IMR-90 (cell line): ENCODE measurements at regions not wholly inside any gene's neighbourhood (a gene's known extent, or its start where the extent isn't known, plus 50 kb on each side); places are given as distances from the start of the nearest gene placed in this dataset.

Experiments used
- ATAC-seq: fragments of 200-7000 bp; cut with Tn5 transposase; 2 replicates; pipeline ENCODE4 v1.9.1; 2020; ENCODE audit warnings: low read depth, mild to moderate bottlenecking, moderate library complexity
- BruUV-seq: library from RNA; stranded (reverse); fragments of 400-500 nt; replicated peaks from 2 replicates; lab custom pipeline; 2021; lab: Mats Ljungman, UMichigan
- CTCF ChIA-PET: fragments of 300-600 bp; formaldehyde crosslinking; extraction: SDS; loops from one replicate; lab custom pipeline; 2021; ENCODE audit warnings: antibody characterized with exemption; lab: Yijun Ruan, JAX
- POLR2A ChIA-PET: fragments of 300-600 bp; sonication (Branson Sonifier 250); formaldehyde crosslinking; loops from one replicate; lab custom pipeline; 2022; ENCODE audit warnings: antibody characterized with exemption; ENCODE audit not compliant: unreplicated experiment; lab: Charles Lee
- DNase-seq: peaks from one replicate; pipeline ENCODE4 v3.0.0; 2013
- H2AFZ ChIP-seq: replicated peaks from 2 replicates; pipeline ENCODE3; 2013; ENCODE audit warnings: low read length, mild to moderate bottlenecking; ENCODE audit not compliant: poor library complexity
- H2AK5ac ChIP-seq: 2 replicates; pipeline ENCODE4 v1.6.1; 2013; ENCODE audit warnings: low read depth, low read length, inconsistent platforms
- H2AK9ac ChIP-seq: replicated peaks from 2 replicates; pipeline ENCODE3; 2013; ENCODE audit warnings: mild to moderate bottlenecking, low read depth, low read length, moderate library complexity; ENCODE audit not compliant: poor library complexity
- H2BK120ac ChIP-seq: 2 replicates; pipeline ENCODE4 v1.6.1; 2013; ENCODE audit warnings: low read depth, low read length, inconsistent platforms
- H2BK15ac ChIP-seq: 3 replicates; pipeline ENCODE4 v1.6.1; 2013; ENCODE audit warnings: low read depth, low read length, inconsistent platforms
- H2BK20ac ChIP-seq: 2 replicates; pipeline ENCODE4 v1.6.1; 2013; ENCODE audit warnings: low read depth, mild to moderate bottlenecking, inconsistent platforms, low read length, moderate library complexity
- H2BK5ac ChIP-seq: 2 replicates; pipeline ENCODE4 v1.6.1; 2013; ENCODE audit warnings: mild to moderate bottlenecking, low read depth, low read length, inconsistent platforms; ENCODE audit not compliant: poor library complexity, severe bottlenecking
- H3K14ac ChIP-seq: replicated peaks from 2 replicates; pipeline ENCODE4 v1.6.1; 2013; ENCODE audit warnings: low read depth, low read length, inconsistent platforms
- H3K18ac ChIP-seq: 2 replicates; pipeline ENCODE4 v1.6.1; 2013; ENCODE audit warnings: low read depth, low read length, control low read depth
- H3K23ac ChIP-seq: 2 replicates; pipeline ENCODE4 v1.6.1; 2013; ENCODE audit warnings: low read depth, low read length, inconsistent platforms
- H3K27ac ChIP-seq: 2 replicates; pipeline ENCODE4 v1.5.1; 2013; ENCODE audit warnings: mild to moderate bottlenecking, control low read depth, low read length; ENCODE audit not compliant: insufficient read depth
- H3K27me3 ChIP-seq: 2 replicates; pipeline ENCODE4 v1.6.1; 2013; ENCODE audit warnings: low read length; ENCODE audit not compliant: control insufficient read depth, insufficient read depth
- H3K36me3 ChIP-seq: 2 replicates; pipeline ENCODE4 v1.6.1; 2013; ENCODE audit warnings: low read length, mixed read lengths; ENCODE audit not compliant: control insufficient read depth, insufficient read depth
- H3K4ac ChIP-seq: 2 replicates; pipeline ENCODE4 v1.6.1; 2013; ENCODE audit warnings: low read depth, low read length, inconsistent platforms
- H3K4me1 ChIP-seq: 2 replicates; pipeline ENCODE4 v1.6.1; 2013; ENCODE audit warnings: low read length, mixed read lengths; ENCODE audit not compliant: control insufficient read depth, insufficient read depth
- H3K4me2 ChIP-seq: 2 replicates; pipeline ENCODE4 v1.6.1; 2013; ENCODE audit warnings: low read depth, mild to moderate bottlenecking, control low read depth, low read length, moderate library complexity
- H3K4me3 ChIP-seq: 2 replicates; pipeline ENCODE4 v1.5.1; 2013; ENCODE audit warnings: low read depth, mild to moderate bottlenecking, control low read depth, low read length, moderate library complexity; ENCODE audit not compliant: insufficient read depth
- H3K56ac ChIP-seq: 2 replicates; pipeline ENCODE4 v1.6.1; 2013; ENCODE audit warnings: low read length, inconsistent platforms; ENCODE audit not compliant: insufficient read depth; ENCODE audit errors: extremely low read depth
- H3K79me1 ChIP-seq, 2 experiments: 2 replicates each; pipeline ENCODE4 v1.6.1; 2013; ENCODE audit warnings: low read length in 2 of 2, inconsistent platforms in 1 of 2, low read depth in 1 of 2
- H3K9ac ChIP-seq: 2 replicates; pipeline ENCODE4 v1.6.1; 2013; ENCODE audit warnings: low read depth, low read length, control low read depth
- H3K9me1 ChIP-seq: 2 replicates; pipeline ENCODE4 v1.6.1; 2013; ENCODE audit warnings: low read length, inconsistent platforms; ENCODE audit not compliant: insufficient read depth
- H3K9me3 ChIP-seq: 2 replicates; pipeline ENCODE4 v1.6.1; 2013; ENCODE audit warnings: low read length; ENCODE audit not compliant: control insufficient read depth, insufficient read depth
- H4K20me1 ChIP-seq: 2 replicates; pipeline ENCODE4 v1.6.1; 2013; ENCODE audit warnings: low read length, inconsistent platforms; ENCODE audit not compliant: insufficient read depth
- H4K5ac ChIP-seq: 2 replicates; pipeline ENCODE4 v1.6.1; 2013; ENCODE audit warnings: mild to moderate bottlenecking, low read depth, low read length, control low read depth
- H4K8ac ChIP-seq, 2 experiments: 2 replicates each; pipeline ENCODE4 v1.6.1; 2013; ENCODE audit warnings: low read depth in 2 of 2, low read length in 2 of 2, control low read depth in 1 of 2, inconsistent platforms in 1 of 2
- H4K91ac ChIP-seq: 2 replicates; pipeline ENCODE4 v1.6.1; 2013; ENCODE audit warnings: low read depth, low read length, inconsistent platforms; ENCODE audit not compliant: insufficient read depth
- BHLHE40 ChIP-seq: fragments of 150-350 bp; IDR thresholded peaks from 2 replicates; pipeline ENCODE4 v1.6.1; 2016; ENCODE audit warnings: mild to moderate bottlenecking, low read depth, low read length
- CHD1 ChIP-seq: IDR thresholded peaks from 2 replicates; pipeline ENCODE4 v1.6.1; 2012; ENCODE audit warnings: low read depth, low read length, improper control_type of control experiment
- MAFK ChIP-seq: IDR thresholded peaks from 2 replicates; pipeline ENCODE4 v1.6.1; 2012; ENCODE audit warnings: low read depth, low read length, improper control_type of control experiment
- MAZ ChIP-seq: IDR thresholded peaks from 2 replicates; pipeline ENCODE4 v1.6.1; 2012; ENCODE audit warnings: low read depth, mild to moderate bottlenecking, low read length, improper control_type of control experiment, moderate library complexity, borderline replicate concordance
- NFE2L2 ChIP-seq: fragments of 150-350 bp; IDR thresholded peaks from 2 replicates; pipeline ENCODE4 v1.6.1; 2016; ENCODE audit warnings: low read depth, mild to moderate bottlenecking, low read length
- POLR2A ChIP-seq: IDR thresholded peaks from 2 replicates; pipeline ENCODE4 v1.6.1; 2012; ENCODE audit warnings: mild to moderate bottlenecking, low read depth, low read length
- RAD21 ChIP-seq: IDR thresholded peaks from 2 replicates; pipeline ENCODE4 v1.6.1; 2012; ENCODE audit warnings: low read length, improper control_type of control experiment
- RCOR1 ChIP-seq: IDR thresholded peaks from 2 replicates; pipeline ENCODE4 v1.6.1; 2012; ENCODE audit warnings: mild to moderate bottlenecking, low read length, improper control_type of control experiment; ENCODE audit not compliant: insufficient replicate concordance
- SMC3 ChIP-seq: fragments of 150-350 bp; IDR thresholded peaks from 2 replicates; pipeline ENCODE4 v1.6.1; 2016; ENCODE audit warnings: low read depth, mild to moderate bottlenecking, antibody characterized with exemption, low read length, moderate library complexity
- WGBS, 2 experiments: methylation state at CpG; one replicate each; pipeline versions ENCODE4 v1.1.5 to v1.1.7; 2013; ENCODE audit warnings: missing lambda C conversion rate in 2 of 2; ENCODE audit not compliant: insufficient read length in 1 of 2; ENCODE audit errors: extremely low coverage in 2 of 2; 5-methylcytosine and 5-hydroxymethylcytosine counted together
- dilution Hi-C: fragments of 300-500 bp; cut with HindIII; formaldehyde crosslinking; loops from one replicate; pipeline ENCODE4 v1.14.3; 2018; ENCODE audit warnings: low sequenced_read_pairs; ENCODE audit not compliant: unreplicated experiment
- in situ Hi-C: fragments of 300-500 bp; cut with MboI; formaldehyde crosslinking; loops from 3 replicates; pipeline ENCODE4 v1.14.3; 2019; ENCODE audit warnings: low sequenced_read_pairs, inconsistent platforms, mixed read lengths
- intact Hi-C: fragments of 100-400 bp; cut with micrococcal nuclease; formaldehyde crosslinking; loops from 2 replicates; pipeline ENCODE4 v1.10.0; 2022
- TF ChIP-seq, protein P1 (sequence below): conservative IDR thresholded peaks from 2 replicates; pipeline ENCODE4 v1.5.1; 2012; ENCODE audit warnings: mild to moderate bottlenecking, low read depth, low read length, improper control_type of control experiment
- TF ChIP-seq, protein P2 (sequence below): fragments of 150-350 bp; IDR thresholded peaks from 2 replicates; pipeline ENCODE4 v1.6.1; 2017; ENCODE audit warnings: mild to moderate bottlenecking, antibody characterized with exemption, low read length, low read depth

GRCh38 chr3:110710603-110711002 is 361.0 kb upstream of the NECTIN3 start:
- in situ Hi-C loops = no loop called here

More at GRCh38 chr3:110710603-110711002, 361.0 kb upstream of the NECTIN3 start:
- H2BK15ac ChIP-seq = no peak overlapping the region
- no peak overlapping the region for H3K4me3 ChIP-seq
- no CpG with 5 or more reads among the region's 1 CpG for WGBS, 2 experiments
- H3K9me3 ChIP-seq = no peaks in the 10 kb centered on the region
- no peak overlapping the region for H2BK20ac ChIP-seq
- no TSS peak for BruUV-seq
- DNase-seq (no peak), ATAC-seq (no peak)
- H3K9ac ChIP-seq = no peak overlapping the region
- TF ChIP-seq SMC3 (no peak), BHLHE40 (no peak), POLR2A (no peak), RCOR1 (no peak), CHD1 (no peak), MAZ (no peak), MAFK (no peak), RAD21 (no peak), NFE2L2 (no peak)
- TF ChIP-seq, protein P1, sequence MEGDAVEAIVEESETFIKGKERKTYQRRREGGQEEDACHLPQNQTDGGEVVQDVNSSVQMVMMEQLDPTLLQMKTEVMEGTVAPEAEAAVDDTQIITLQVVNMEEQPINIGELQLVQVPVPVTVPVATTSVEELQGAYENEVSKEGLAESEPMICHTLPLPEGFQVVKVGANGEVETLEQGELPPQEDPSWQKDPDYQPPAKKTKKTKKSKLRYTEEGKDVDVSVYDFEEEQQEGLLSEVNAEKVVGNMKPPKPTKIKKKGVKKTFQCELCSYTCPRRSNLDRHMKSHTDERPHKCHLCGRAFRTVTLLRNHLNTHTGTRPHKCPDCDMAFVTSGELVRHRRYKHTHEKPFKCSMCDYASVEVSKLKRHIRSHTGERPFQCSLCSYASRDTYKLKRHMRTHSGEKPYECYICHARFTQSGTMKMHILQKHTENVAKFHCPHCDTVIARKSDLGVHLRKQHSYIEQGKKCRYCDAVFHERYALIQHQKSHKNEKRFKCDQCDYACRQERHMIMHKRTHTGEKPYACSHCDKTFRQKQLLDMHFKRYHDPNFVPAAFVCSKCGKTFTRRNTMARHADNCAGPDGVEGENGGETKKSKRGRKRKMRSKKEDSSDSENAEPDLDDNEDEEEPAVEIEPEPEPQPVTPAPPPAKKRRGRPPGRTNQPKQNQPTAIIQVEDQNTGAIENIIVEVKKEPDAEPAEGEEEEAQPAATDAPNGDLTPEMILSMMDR = no peak
- TF ChIP-seq, protein P2, sequence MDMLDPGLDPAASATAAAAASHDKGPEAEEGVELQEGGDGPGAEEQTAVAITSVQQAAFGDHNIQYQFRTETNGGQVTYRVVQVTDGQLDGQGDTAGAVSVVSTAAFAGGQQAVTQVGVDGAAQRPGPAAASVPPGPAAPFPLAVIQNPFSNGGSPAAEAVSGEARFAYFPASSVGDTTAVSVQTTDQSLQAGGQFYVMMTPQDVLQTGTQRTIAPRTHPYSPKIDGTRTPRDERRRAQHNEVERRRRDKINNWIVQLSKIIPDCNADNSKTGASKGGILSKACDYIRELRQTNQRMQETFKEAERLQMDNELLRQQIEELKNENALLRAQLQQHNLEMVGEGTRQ = no peak
- no peaks in the 10 kb centered on the region for H3K9me1 ChIP-seq
- no peak overlapping the region for H4K8ac ChIP-seq
- H2BK5ac ChIP-seq = no peak overlapping the region
- no peak overlapping the region for H4K91ac ChIP-seq
- ChIA-PET POLR2A (no interaction called here), CTCF (no interaction called here)
- H4K5ac ChIP-seq = no peak overlapping the region
- H4K20me1 ChIP-seq = no peaks in the 10 kb centered on the region
- no peaks in the 10 kb centered on the region for H3K79me1 ChIP-seq
- no peak overlapping the region for H2AK9ac ChIP-seq
- intact Hi-C loops = no loop called here
- H3K4ac ChIP-seq = no peak overlapping the region
- no peaks in the 10 kb centered on the region for H3K27me3 ChIP-seq
- H2BK120ac ChIP-seq = no peak overlapping the region
- no peak overlapping the region for H3K18ac ChIP-seq
- H2AFZ ChIP-seq = no peak overlapping the region
- H3K4me2 ChIP-seq = no peak overlapping the region
- no peak overlapping the region for H3K56ac ChIP-seq
- H3K27ac ChIP-seq = no peak overlapping the region
- no peak overlapping the region for H2AK5ac ChIP-seq
- H3K4me1 ChIP-seq = peaks cover 3% of the 10 kb centered on the region; the same call in 1 of the 2 replicates
- no peak overlapping the region for H3K14ac ChIP-seq
- dilution Hi-C loops = no loop called here
- no peak overlapping the region for H3K23ac ChIP-seq
- H3K36me3 ChIP-seq = no peaks in the 10 kb centered on the region
